HUDEP-2 (cell line): ENCODE measurements at regions not wholly inside any gene's neighbourhood (a gene's known extent, or its start where the extent isn't known, plus 50 kb on each side); places are given as distances from the start of the nearest gene placed in this dataset.

ENCODE experiments used
- DNase-seq, 76 experiments: peaks; one replicate each; lab custom pipeline; 2025; ENCODE audit not compliant: unreplicated experiment in 76 of 76; lab: John Stamatoyannopoulos, UW

DNA sequence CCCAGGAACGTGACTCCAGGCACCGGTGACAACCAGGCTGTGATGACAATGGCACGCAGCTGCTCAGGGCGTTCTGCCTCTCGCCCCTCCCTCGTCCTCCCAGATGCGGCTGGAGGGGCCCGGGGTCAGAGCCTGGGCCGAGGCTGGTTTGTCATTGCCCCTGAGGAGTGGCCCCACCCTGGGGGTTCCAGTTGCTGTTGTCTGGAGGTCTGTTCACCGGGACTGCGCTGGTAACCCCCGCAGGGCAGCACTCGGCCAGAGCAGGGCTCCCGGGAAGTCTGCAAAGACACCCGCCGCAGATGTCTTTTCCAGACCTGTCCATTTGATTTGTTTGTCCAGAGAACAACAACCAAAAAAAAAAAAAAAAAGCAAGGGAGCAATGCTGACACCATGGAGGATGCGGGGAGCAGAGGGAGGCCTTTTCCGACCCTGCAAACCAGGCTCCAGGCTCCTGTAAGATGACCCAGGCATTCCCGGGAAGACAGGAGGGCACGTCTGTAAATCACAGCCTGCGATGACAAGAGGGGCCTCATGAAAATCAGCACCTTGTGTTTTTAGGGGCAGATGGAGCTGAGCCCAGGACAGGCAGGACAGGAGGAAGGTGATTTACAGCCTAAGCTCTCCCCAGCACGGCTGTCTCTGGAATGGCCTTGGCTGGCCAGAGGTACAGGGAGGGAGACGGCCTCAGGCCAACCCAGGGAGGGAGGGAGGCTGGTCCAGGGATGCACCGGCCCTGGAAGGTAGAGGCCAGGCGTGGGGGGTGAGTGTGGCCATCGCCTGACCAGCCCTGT, 189.3 kb downstream of the ERMARD start:
- no peak for DNase-seq

DNA sequence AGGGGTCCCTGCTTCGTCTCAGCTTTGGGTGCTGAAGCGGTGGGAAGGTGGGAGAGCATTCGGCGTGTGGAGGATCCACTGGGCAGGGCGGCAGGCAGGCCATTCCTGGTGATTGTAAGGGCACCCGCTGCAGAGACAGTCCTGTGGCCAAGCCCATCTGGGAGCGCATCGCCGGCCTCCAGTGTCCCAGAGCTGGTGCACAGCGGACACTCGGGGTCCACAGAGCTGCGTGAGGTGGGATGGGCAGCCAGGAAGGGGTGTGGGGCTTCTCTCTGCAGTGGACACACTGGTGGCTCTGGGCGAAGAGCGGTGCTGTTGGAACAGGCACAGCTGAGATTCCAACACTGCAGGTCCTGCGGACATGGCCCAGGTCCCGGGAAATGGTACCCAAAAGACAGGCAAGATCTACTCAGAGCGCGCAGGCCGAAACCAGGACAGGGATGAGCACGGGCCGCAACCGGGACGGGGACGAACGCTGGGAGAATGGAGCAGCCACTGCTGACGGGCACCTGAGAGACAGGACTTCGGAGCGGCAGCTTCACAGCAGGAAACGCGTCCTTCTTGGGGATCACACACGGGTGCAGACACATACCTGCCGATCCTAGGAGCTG, 188.2 kb downstream of the ERMARD start:
- DNase-seq: no peak

DNA sequence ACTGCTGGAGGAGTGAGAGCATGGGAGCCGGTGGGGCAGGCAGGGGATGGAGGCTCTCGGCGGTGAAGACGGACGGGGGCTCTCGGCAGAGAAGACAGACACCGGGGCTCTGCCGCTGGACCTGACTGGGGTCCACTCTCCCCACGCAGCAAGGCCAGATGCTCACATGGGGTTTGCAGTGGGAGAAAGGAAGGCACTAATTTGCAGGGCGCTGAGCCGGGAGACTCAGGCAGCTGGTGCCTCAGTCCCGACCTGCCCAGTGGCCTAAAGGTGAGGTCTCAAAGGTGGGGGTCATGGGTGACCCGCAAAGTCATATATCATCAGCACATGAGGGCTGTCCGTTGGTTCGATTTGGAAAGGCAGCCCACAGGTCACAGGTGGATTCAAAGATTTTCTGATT, 187.3 kb downstream of the ERMARD start:
- DNase-seq: no peak

DNA sequence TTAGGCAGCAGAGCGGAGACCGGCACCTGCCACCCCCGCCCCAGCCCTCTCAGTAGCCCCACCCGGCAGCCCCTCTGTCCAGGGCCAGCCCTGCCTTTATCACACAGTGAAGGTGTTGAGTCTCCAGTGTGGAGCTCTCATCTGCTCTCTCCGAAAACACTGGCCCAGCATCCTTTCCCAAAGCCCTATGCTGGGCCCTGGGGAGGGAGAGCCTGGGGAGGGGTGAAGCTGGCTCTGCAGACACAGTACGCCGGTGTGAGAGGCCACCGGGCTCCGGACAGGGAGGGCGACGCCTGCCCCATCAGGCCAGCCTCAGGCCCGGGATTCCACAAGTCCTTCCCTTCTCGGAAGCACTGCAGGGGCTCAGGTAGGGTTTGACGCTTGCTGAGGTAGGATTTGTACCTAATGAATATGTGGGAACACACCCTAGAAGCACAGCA, 186.9 kb downstream of the ERMARD start:
- DNase-seq: no peak

DNA sequence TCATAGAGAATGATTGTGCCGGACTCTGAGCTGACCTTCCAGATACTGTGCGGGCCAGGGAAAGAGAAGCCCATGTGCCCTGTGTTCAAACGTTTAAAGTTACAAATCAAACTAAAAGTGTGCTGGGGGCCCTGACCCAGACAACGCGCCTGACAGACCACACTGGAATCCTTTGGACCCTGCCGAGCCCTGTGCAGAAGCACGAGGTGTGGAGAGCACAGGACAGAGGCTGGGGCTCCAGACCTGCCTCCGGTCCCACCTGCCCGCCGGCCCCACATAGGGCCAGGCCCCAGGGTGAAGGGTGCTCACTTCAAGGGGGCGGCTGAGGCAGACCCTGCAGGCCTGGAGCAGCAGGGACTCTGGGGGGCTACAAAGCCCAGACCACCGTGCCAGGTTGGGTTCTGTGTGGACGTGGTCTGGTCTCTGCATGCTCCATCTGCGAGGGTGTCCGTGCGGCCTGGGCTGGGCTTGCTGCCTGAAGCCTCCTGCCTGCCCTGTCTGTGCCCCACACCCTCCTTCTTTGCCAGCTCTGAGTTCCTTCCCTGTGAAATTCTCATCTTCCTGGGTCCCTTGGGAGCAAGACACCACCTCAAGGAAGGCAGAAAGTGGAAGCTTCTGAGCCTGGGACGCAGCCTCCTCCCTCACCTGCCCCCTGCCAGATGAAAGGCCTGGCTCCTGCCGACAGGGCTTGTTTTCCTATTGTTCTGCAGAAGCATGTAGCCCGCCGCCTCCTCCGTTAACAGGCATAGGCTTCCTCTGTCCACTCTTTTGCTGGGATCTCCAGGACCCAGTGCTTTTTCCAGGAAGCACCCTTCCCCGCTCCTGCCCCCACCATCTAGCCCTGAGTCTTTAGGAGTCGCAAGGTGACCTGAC, 186.2 kb downstream of the ERMARD start:
- no peak for DNase-seq

DNA sequence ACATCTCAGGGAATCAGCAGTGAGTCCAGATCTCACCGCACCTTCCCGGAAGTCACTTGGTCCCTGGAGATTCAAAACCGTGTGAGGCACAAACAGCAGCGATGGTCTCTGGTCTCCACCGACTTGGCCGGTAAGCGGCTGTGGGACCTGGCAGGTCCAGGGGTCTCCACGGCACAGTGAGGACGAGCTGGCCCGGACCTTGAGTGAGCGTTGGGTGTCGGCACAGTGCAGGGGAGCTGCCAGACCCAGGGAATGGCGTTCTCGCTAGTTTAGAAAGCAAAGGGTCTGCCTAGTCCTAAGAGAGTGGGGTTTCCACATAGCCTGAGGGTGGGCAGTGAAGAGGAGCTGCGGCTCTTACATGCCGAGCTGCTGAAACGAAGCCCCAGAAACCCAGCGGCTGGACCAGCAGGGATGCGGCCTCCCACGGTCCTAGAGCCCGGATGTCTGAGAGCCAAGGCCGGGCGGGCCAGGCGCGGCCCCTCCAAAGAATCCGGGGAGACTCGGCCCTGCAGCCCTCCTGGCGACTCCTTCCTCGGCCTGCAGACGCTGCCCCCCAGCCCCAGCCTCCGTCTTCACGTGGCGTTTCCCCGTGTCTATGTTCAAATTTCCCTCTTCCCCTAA, 185.0 kb downstream of the ERMARD start:
- DNase-seq: no peak

DNA sequence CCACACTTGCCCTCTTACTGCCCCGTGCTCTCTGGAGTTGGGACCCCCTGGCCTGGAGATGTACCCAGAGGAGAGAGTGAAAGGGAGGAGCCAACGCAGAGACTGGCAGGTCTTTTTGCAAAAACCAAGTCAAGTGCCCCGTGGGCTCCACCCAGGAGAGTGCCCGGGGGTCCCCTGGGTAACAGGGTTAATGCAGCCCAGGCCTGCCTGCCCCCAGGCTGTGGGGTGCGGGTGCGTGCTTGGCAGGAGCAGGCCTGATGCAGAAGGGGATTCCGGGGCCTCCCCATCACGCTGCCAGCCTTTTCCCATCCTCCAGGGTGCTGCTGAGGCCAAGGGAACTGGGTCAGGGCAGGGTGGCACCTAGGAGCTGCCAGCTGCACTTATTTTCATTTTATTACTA, 184.4 kb downstream of the ERMARD start:
- DNase-seq: no peak

DNA sequence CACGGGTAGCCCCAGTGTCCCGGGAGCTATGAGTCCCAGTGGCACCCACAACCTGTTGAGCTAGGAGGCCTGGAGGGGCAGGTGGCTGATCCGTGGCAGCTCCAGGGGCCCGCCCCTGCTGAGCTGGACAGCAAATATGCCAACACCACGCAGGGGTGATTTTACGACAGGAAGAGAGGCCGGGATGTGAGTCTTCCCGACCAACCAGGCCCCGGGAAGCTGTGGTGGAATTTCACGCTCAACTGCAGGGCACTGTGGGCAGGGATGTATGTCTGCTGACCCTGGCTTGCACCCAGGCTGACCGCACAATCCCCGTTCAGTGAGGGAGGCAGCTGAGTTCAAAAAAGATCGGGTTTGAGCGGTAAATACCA, 183.9 kb downstream of the ERMARD start:
- DNase-seq: no peak

DNA sequence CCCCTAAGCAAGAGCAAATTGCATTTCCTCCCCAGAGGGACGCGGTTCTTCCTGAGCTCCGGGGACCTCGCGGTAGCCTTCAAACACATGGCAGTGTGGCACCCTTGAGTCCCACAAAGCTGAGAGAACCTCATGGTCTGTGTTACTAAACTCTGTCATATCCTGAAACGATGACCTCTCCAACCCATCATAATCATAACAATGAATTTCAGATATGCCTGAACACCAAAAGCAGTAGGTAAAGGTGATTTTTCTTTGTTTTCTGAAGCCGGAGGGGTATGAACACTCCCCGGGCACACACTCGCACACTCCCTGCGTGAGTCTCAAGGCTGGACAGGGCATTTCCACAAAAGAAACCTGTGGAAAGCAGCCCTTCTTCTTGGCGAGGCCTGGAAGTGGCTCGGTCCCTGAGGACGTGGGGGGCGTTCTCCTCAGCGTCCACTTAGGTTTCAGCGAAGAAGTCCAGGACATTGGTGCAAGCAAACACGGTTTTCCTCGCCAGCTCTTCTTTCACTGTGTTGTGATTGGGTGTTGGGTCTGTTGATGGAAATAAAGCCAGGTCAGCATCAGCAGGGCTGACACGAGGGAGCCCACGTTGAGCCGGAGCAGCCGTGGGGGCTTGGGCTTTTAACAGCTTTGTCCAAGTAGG, 183.4 kb downstream of the ERMARD start:
- no peak for DNase-seq

DNA sequence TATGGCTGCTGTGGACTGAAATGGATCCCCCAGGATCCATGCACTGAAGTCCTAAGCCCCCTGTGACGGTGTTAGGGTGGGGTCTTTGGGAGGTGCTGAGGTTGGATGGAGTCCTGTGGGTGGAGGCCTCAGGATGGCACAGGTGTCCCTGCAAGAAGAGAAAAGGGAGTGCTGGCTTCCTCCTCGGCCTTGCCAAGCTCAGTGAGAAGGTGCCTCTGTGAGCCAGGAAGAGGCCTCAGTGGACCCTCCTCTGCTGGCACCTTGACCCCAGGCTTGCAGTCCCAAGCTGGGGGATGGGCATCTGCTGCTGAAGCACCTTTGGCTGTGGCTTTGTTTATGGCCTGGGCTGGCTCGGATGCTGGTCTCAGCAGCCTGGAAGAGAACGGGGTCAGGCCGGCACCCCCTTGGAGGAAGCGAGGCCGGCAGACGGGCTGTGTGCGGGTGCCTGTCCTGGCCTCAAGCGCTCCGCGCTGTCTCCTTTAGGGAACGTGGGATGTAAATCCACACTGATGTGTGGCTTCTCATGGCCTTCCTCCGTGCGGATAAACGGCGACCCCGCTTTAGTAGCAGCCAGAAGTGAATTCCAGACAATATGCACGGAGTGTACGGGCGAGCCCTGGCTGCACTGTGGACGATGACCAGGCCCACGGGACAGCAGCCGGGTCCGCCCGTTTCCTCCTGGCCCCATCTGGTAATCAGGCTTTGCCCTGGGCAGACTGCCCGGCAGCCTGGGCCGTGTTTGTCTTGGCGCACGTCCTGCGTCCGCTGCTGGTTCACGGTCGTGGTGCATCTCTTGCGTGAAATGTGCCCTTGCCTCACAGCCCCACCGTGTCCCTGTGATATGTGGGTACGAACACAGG, 182.6 kb downstream of the ERMARD start:
- DNase-seq: no peak

DNA sequence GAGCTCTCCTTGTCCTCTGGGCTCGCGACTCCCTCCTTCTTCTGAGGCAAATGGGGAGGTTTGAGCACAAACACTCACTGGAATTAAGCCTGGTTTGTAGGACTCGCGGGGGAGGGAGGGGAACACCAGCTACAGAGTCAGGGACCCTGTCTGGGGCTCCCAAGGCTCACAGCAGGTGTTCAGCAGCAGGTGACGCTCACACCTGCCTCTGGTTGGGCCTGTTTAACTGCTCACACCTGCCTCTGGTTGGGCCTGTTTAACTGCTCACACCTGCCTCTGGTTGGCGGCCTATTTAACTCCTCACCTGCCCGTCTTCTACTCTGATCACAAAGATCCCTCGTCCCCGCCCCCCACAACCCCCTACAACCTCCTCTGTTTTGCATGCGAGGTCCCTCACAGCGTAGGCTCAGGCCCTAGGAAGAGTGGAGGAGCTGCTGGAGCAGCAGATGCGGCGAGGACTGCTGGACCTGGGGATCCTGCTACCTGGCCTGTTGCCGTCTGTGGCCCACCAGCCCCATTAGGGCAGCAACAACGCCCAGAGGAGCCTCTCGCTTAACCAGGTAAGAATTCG, 181.9 kb downstream of the ERMARD start:
- no peak for DNase-seq

DNA sequence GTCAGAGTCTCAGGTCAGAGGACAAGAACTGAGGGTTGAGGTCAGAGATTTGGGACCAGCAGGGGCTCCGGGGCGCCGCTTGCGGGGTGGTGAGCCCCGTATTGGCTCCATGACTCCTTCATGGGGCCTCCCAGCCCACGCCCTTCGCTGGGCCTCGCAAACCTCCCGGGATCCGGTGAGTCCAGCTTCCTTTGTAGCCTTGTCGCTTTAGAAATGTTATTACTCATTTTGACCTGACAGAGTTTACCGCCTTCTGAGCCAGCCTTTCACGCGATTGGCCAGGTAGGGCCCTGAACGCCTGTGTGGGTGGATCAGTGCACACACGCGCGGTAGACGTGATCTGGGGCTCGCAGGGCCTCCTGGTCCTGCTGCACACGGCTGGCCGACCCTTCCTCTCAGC, 181.1 kb downstream of the ERMARD start:
- DNase-seq: no peak

DNA sequence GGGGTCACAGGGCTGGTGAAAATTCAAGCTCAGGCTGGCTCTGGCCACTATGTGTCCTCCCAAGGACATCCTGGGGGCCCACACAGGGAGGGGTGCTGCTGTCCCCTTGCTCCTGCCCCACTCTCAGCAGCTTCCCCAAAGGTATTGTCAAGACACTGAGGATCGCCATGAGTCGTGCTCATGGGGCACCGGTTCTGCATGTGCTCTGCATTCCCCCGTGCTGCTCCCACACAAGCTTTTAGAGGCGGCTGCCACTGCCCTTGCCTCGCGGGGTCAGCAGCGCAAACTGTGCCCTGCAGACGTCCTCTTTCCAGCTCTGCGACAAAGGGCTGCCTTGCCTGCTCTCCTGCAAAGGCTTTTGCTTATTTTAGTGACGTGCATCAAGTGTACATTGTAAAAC, 179.8 kb downstream of the ERMARD start:
- DNase-seq: no peak

DNA sequence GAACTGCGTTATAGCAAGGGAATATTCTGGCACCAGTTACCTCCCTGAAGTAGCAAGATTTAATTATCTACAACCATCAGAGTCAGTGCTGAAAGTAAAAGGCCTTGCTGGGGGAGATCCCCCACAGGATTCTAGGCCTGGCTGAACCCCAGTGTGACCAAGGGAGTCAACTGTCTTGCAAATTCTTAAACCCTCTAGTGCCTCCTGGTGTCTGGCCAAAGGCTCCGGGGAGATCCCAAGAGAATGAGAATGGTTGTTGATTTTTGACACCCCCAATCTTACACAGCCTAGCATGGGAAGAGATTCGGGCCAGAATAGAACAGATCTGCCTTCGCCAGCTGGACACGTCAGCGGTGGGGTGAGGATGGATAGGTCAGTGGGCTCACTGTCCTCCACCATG, 179.4 kb downstream of the ERMARD start:
- peak in 1 of 76 experiments; percentile 16 for DNase-seq

DNA sequence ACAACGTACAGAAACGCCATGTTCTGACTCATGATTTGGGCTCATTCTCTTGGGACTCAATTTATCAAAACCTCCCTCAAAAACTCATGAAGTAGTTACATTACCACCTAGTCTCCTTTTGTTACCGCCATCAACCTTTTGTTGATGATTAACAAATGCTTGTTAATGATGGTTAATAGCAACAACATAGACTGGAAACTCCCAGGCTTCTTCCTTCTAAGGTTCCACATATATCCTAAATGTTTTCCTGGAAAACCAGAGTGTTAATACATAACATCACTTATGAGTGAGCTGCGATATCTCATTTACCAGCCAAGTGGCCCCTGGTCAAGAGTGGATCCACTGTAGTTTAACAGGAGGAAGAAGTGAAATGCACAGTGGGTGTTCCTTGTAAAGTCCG, 176.3 kb downstream of the ERMARD start:
- no peak for DNase-seq

DNA sequence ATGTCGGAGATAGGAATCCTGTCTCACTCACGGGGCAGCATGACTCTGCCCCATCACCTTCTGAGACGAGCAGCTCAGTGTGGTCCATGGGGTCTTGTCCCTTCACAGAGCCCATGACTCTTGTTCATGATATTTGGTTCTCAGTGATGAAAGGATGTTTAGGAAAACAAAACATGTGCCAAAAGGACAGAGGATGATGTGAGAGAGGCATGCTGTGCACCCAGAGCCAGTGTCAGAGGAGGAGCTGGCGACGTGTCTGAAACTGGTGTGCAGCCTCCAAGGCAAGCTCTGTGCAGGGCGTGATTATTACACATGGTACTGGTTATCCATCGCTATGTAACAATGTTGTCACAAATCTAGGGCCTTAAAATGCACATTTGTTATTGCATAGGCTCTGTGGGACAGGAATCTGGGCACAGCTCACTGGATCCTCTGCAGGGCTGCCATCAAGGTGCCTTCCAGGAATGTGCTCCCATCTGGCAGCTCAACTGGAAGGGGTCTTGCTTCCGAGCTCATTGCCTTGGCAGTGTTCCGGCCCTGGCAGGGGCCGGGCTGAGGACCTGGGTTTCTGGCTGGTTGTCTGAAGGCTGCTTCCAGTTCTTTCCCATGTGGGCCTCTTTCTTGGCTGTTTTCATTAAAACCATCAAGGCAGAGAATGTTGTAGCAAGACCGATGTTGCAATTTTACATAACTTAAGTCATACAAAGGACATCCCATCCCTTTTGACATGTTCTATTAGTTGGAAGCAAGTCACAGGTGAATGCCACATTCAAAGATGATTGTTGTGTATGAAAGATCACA, 175.4 kb downstream of the ERMARD start:
- DNase-seq: no peak

DNA sequence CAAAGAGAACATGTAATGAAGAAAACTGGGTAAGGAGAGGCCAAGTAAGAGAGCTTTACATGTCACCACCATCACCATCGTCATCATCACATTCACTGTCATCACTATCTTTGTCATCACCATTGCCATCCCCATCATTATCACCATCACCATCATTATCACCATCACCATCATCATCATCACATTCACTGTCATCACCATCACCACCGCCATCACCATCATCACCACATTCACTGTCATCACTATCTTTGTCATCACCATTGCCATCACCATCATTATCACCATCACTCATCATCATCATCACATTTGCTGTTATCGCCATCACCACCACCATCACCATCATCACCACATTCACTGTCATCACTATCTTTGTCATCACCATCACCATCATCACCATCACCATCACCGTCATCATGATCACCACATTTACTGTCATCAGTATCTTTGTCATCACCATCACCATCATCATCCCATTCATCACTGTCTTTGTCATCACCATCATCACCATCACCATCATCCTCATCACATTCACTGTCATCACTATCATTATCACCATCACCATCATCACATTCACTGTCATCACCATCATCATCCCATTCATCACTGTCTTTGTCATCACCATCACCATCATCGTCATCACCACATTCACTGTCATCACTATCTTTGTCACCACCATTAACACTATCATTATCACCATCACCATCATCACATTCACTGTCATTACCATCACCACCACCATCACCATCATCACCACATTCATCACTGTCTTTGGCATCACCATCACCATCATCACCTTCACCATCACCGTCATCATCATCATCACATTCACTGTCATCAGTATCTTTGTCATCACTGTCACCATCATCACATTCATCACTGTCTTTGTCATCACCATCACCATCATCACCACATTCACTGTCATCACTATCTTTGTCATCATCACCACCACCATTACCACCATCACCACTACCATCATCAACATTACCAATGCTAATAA, 172.3 kb downstream of the ERMARD start:
- DNase-seq: no peak
